Astrocyte (in vitro differentiated cells and primary cell): ENCODE measurements at regions not wholly inside any gene's neighbourhood (a gene's known extent, or its start where the extent isn't known, plus 50 kb on each side); places are given as distances from the start of the nearest gene placed in this dataset.

Source experiments
- DNase-seq: peaks from one replicate; pipeline ENCODE4 v3.0.0-alpha.2; 2010; ENCODE audit warnings: low read depth
- FAIRE-seq: peaks from 2 replicates; lab custom pipeline; 2011; peaks lifted over from hg19 to GRCh38; lab: Jason Lieb, UNC
- H2AFZ ChIP-seq: 2 replicates; pipeline ENCODE4 v1.6.0; 2012; ENCODE audit warnings: low read depth, low read length, inconsistent platforms
- H3K27ac ChIP-seq: 2 replicates; pipeline ENCODE4 v1.5.1; 2011; ENCODE audit warnings: low read depth, low read length, inconsistent platforms
- H3K27me3 ChIP-seq: 2 replicates; pipeline ENCODE4 v1.6.0; 2011; ENCODE audit warnings: low read length, inconsistent platforms; ENCODE audit not compliant: insufficient read depth
- H3K36me3 ChIP-seq: 2 replicates; pipeline ENCODE4 v1.5.1; 2011; ENCODE audit warnings: low read length, inconsistent platforms; ENCODE audit not compliant: insufficient read depth
- H3K4me1 ChIP-seq: 2 replicates; pipeline ENCODE4 v1.5.1; 2011; ENCODE audit warnings: low read length, inconsistent platforms; ENCODE audit not compliant: insufficient read depth
- H3K4me2 ChIP-seq: 2 replicates; pipeline ENCODE4 v1.6.0; 2012; ENCODE audit warnings: low read length, inconsistent platforms
- H3K4me3 ChIP-seq: 2 replicates; pipeline ENCODE4 v1.5.1; 2011; ENCODE audit warnings: low read depth, mild to moderate bottlenecking, low read length, inconsistent platforms; ENCODE audit not compliant: insufficient read depth
- H3K79me2 ChIP-seq: 2 replicates; pipeline ENCODE4 v1.6.0; 2012; ENCODE audit warnings: mild to moderate bottlenecking, low read length, inconsistent platforms; ENCODE audit not compliant: insufficient read depth
- H3K9ac ChIP-seq: 2 replicates; pipeline ENCODE4 v1.6.0; 2012; ENCODE audit warnings: mild to moderate bottlenecking, low read length, inconsistent platforms
- H3K9me3 ChIP-seq: 2 replicates; pipeline ENCODE4 v1.5.1; 2012; ENCODE audit warnings: low read depth, mild to moderate bottlenecking, low read length, inconsistent platforms; ENCODE audit not compliant: insufficient read depth
- H4K20me1 ChIP-seq: 2 replicates; pipeline ENCODE4 v1.6.0; 2012; ENCODE audit warnings: low read length, inconsistent platforms; ENCODE audit not compliant: insufficient read depth
- H3K27ac Mint-ChIP-seq: one replicate; pipeline ENCODE4 v1.8.0; 2021; ENCODE audit warnings: mild to moderate bottlenecking, mixed read lengths; ENCODE audit not compliant: unreplicated experiment
- H3K27me3 Mint-ChIP-seq: one replicate; pipeline ENCODE4 v1.8.0; 2021; ENCODE audit warnings: low read depth, mixed read lengths; ENCODE audit not compliant: unreplicated experiment
- H3K36me3 Mint-ChIP-seq: one replicate; pipeline ENCODE4 v1.8.0; 2021; ENCODE audit warnings: low read depth, mixed read lengths; ENCODE audit not compliant: unreplicated experiment
- H3K4me1 Mint-ChIP-seq: one replicate; pipeline ENCODE4 v1.8.0; 2021; ENCODE audit warnings: low read depth, mixed read lengths; ENCODE audit not compliant: unreplicated experiment
- H3K4me3 Mint-ChIP-seq: one replicate; pipeline ENCODE4 v1.8.0; 2021; ENCODE audit warnings: mild to moderate bottlenecking, moderate library complexity, mixed read lengths; ENCODE audit not compliant: unreplicated experiment
- H3K9me3 Mint-ChIP-seq: one replicate; pipeline ENCODE4 v1.8.0; 2021; ENCODE audit warnings: mild to moderate bottlenecking, mixed read lengths; ENCODE audit not compliant: unreplicated experiment
- CTCF ChIP-seq: IDR thresholded peaks from 2 replicates; pipeline ENCODE4 v1.5.1; 2011; ENCODE audit warnings: low read depth, mild to moderate bottlenecking, inconsistent platforms, low read length, moderate library complexity; ENCODE audit not compliant: insufficient read depth
- EZH2 ChIP-seq: IDR thresholded peaks from 2 replicates; pipeline ENCODE4 v1.6.1; 2012; ENCODE audit warnings: mild to moderate bottlenecking, low read length, inconsistent platforms; ENCODE audit not compliant: insufficient read depth

- H3K4me3 ChIP-seq: no peak overlapping the region
- H3K27me3 Mint-ChIP-seq: no peaks in the 10 kb centered on the region
- no peaks in the 10 kb centered on the region for H3K36me3 Mint-ChIP-seq
- H3K9me3 Mint-ChIP-seq: peaks cover 5% of the 10 kb centered on the region
- no peak overlapping the region for H3K4me3 Mint-ChIP-seq
- H3K79me2 ChIP-seq: no peaks in the 10 kb centered on the region
- H3K27ac Mint-ChIP-seq: no peak overlapping the region
- no peaks in the 10 kb centered on the region for H3K4me1 ChIP-seq
- DNase-seq: no peak
- H3K4me1 Mint-ChIP-seq: no peaks in the 10 kb centered on the region
- no peak overlapping the region for H2AFZ ChIP-seq
- no peak for FAIRE-seq
- H4K20me1 ChIP-seq: no peaks in the 10 kb centered on the region
- H3K36me3 ChIP-seq: no peaks in the 10 kb centered on the region
- peaks cover 6% of the 10 kb centered on the region for H3K9me3 ChIP-seq
- H3K27me3 ChIP-seq: no peaks in the 10 kb centered on the region
- TF ChIP-seq CTCF (no peak), EZH2 (no peak)
- no peak overlapping the region for H3K27ac ChIP-seq
- H3K9ac ChIP-seq: no peak overlapping the region
- no peak overlapping the region for H3K4me2 ChIP-seq
Observed at GRCh38 chr5:162231522-162231921, 163.9 kb downstream of the GABRG2 start.

- H3K4me3 ChIP-seq: no peak overlapping the region
- H2AFZ ChIP-seq: no peak overlapping the region
- peaks cover 6% of the 10 kb centered on the region for H3K9me3 Mint-ChIP-seq
- H3K27ac ChIP-seq: no peak overlapping the region
- DNase-seq: no peak
- H3K79me2 ChIP-seq: no peaks in the 10 kb centered on the region
- no peak overlapping the region for H3K27ac Mint-ChIP-seq
- no peaks in the 10 kb centered on the region for H3K27me3 ChIP-seq
- no peak for FAIRE-seq
- no peaks in the 10 kb centered on the region for H3K27me3 Mint-ChIP-seq
- no peak overlapping the region for H3K9ac ChIP-seq
- H3K4me1 Mint-ChIP-seq: no peaks in the 10 kb centered on the region
- no peaks in the 10 kb centered on the region for H3K4me1 ChIP-seq
- TF ChIP-seq CTCF (no peak), EZH2 (no peak)
- no peak overlapping the region for H3K4me3 Mint-ChIP-seq
- H3K9me3 ChIP-seq: peaks cover 8% of the 10 kb centered on the region
- no peak overlapping the region for H3K4me2 ChIP-seq
- H4K20me1 ChIP-seq: no peaks in the 10 kb centered on the region
- no peaks in the 10 kb centered on the region for H3K36me3 Mint-ChIP-seq
- no peaks in the 10 kb centered on the region for H3K36me3 ChIP-seq
Observed at GRCh38 chr5:162240734-162241133, 173.2 kb downstream of the GABRG2 start.

- Histone ChIP-seq H3K9ac (no peak overlapping the region), H3K4me2 (no peak overlapping the region), H3K36me3 (no peaks in the 10 kb centered on the region), H4K20me1 (no peaks in the 10 kb centered on the region), H2AFZ (no peak overlapping the region), H3K79me2 (no peaks in the 10 kb centered on the region), H3K27ac (no peak overlapping the region), H3K27me3 (no peaks in the 10 kb centered on the region), H3K4me3 (no peak overlapping the region), H3K4me1 (no peaks in the 10 kb centered on the region), H3K9me3 (peaks cover 8% of the 10 kb centered on the region)
- no peaks in the 10 kb centered on the region for H3K27me3 Mint-ChIP-seq
- H3K4me1 Mint-ChIP-seq: no peaks in the 10 kb centered on the region
- DNase-seq (no peak), FAIRE-seq (no peak)
- TF ChIP-seq CTCF (no peak), EZH2 (no peak)
- H3K4me3 Mint-ChIP-seq: no peak overlapping the region
- no peaks in the 10 kb centered on the region for H3K36me3 Mint-ChIP-seq
- peaks cover 2% of the 10 kb centered on the region for H3K9me3 Mint-ChIP-seq
- H3K27ac Mint-ChIP-seq: no peak overlapping the region
Observed at GRCh38 chr5:162242416-162242815, 174.8 kb downstream of the GABRG2 start.
